GM12892 (cell line): ENCODE measurements at regions not wholly inside any gene's neighbourhood (a gene's known extent, or its start where the extent isn't known, plus 50 kb on each side); places are given as distances from the start of the nearest gene placed in this dataset.

ENCODE experiments used
- POLR2AphosphoS5 ChIP-seq: IDR thresholded peaks from 2 replicates; pipeline ENCODE4 v1.6.1; 2011; ENCODE audit warnings: low read depth, low read length, control low read depth
- TAF1 ChIP-seq: IDR thresholded peaks from 2 replicates; pipeline ENCODE4 v1.6.1; 2011; ENCODE audit warnings: low read depth, mild to moderate bottlenecking, control low read depth, low read length, borderline replicate concordance

DNA sequence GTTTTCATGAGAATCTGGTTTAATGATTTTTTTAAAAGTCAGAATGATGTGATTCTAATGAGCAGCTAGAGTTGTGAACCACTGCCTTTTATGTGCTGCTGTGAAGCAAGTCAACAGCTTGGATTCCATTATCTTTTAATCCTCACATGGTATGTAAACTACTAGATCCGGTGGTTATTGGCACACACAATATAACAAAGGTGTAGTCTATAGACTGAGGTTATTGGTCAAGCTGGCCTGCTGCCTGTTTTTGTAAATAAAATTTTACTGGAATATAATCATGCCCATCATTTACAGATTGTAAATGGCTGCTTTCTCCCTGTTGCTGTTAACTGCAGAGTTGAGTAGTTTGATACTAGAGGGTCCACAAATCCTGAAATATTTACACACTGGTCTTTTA lies 103.1 kb downstream of the OTOL1 start:
- TF ChIP-seq POLR2AphosphoS5 (no peak), TAF1 (no peak)
